Endothelial cell (in vitro differentiated cells): ENCODE measurements at regions not wholly inside any gene's neighbourhood (a gene's known extent, or its start where the extent isn't known, plus 50 kb on each side); places are given as distances from the start of the nearest gene placed in this dataset.

Experiments
- DNase-seq: peaks from one replicate; pipeline ENCODE4 v3.0.0; 2021; ENCODE audit warnings: low spot score
- H3K27ac Mint-ChIP-seq: one replicate; pipeline ENCODE4 v1.8.0; 2021; ENCODE audit warnings: mixed read lengths, inconsistent platforms; ENCODE audit not compliant: unreplicated experiment
- H3K27me3 Mint-ChIP-seq: one replicate; pipeline ENCODE4 v1.8.0; 2021; ENCODE audit warnings: mild to moderate bottlenecking, moderate library complexity, mixed read lengths, inconsistent platforms; ENCODE audit not compliant: unreplicated experiment
- H3K36me3 Mint-ChIP-seq: one replicate; pipeline ENCODE4 v1.8.0; 2021; ENCODE audit warnings: mild to moderate bottlenecking, low read depth, mixed read lengths, inconsistent platforms; ENCODE audit not compliant: unreplicated experiment
- H3K4me1 Mint-ChIP-seq: one replicate; pipeline ENCODE4 v1.8.0; 2021; ENCODE audit warnings: mild to moderate bottlenecking, mixed read lengths, inconsistent platforms; ENCODE audit not compliant: unreplicated experiment
- H3K4me3 Mint-ChIP-seq: one replicate; pipeline ENCODE4 v1.8.0; 2021; ENCODE audit warnings: mild to moderate bottlenecking, mixed read lengths, inconsistent platforms; ENCODE audit not compliant: unreplicated experiment
- H3K9me3 Mint-ChIP-seq: one replicate; pipeline ENCODE4 v1.8.0; 2021; ENCODE audit warnings: mixed read lengths, inconsistent platforms; ENCODE audit not compliant: unreplicated experiment
- TF ChIP-seq, protein P1 (sequence below): fragments of 200-600 bp; sonication (generic); IDR thresholded peaks from one replicate; pipeline ENCODE4 v1.5.0; 2021; ENCODE audit warnings: antibody characterized with exemption; ENCODE audit not compliant: unreplicated experiment

DNA sequence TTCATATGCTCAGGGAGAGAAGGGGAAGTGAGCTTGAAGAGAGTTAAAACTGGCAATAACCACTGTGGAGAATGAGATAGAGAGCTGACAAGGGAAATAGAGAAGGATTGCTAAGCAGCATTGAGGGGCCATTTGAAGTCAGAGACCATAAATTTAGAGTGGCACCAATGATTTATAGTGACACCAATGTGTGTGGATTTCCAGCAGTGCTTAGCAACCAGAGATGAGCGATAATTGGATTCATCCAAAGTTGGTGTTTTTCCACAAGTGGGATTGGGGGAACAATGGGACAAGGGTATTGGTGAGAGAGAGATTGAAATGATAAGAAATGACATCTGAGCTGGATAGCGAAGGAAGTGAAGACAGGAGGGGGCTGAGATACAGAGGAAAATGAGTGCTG, 114.1 kb downstream of the C1orf94 start:
- no peak for DNase-seq
- no peaks in the 10 kb centered on the region for H3K36me3 Mint-ChIP-seq
- H3K27ac Mint-ChIP-seq: no peak overlapping the region
- TF ChIP-seq, protein P1, sequence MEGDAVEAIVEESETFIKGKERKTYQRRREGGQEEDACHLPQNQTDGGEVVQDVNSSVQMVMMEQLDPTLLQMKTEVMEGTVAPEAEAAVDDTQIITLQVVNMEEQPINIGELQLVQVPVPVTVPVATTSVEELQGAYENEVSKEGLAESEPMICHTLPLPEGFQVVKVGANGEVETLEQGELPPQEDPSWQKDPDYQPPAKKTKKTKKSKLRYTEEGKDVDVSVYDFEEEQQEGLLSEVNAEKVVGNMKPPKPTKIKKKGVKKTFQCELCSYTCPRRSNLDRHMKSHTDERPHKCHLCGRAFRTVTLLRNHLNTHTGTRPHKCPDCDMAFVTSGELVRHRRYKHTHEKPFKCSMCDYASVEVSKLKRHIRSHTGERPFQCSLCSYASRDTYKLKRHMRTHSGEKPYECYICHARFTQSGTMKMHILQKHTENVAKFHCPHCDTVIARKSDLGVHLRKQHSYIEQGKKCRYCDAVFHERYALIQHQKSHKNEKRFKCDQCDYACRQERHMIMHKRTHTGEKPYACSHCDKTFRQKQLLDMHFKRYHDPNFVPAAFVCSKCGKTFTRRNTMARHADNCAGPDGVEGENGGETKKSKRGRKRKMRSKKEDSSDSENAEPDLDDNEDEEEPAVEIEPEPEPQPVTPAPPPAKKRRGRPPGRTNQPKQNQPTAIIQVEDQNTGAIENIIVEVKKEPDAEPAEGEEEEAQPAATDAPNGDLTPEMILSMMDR: no peak
- H3K9me3 Mint-ChIP-seq: no peaks in the 10 kb centered on the region
- no peak overlapping the region for H3K4me3 Mint-ChIP-seq
- H3K4me1 Mint-ChIP-seq: no peaks in the 10 kb centered on the region
- H3K27me3 Mint-ChIP-seq: no peaks in the 10 kb centered on the region

GRCh38 chr1:34292472-34292871, 115.8 kb downstream of the C1orf94 start:
- Mint-ChIP-seq H3K36me3 (no peaks in the 10 kb centered on the region), H3K9me3 (no peaks in the 10 kb centered on the region), H3K4me3 (no peak overlapping the region), H3K27me3 (no peaks in the 10 kb centered on the region), H3K27ac (no peak overlapping the region), H3K4me1 (no peaks in the 10 kb centered on the region)
- no peak for DNase-seq
- TF ChIP-seq, protein P1: no peak

- Mint-ChIP-seq H3K4me1 (no peaks in the 10 kb centered on the region), H3K9me3 (no peaks in the 10 kb centered on the region), H3K4me3 (no peak overlapping the region), H3K36me3 (no peaks in the 10 kb centered on the region), H3K27ac (no peak overlapping the region), H3K27me3 (no peaks in the 10 kb centered on the region)
- no peak for DNase-seq
- TF ChIP-seq, protein P1: no peak
Measured at GRCh38 chr1:34296059-34296458, 119.4 kb downstream of the C1orf94 start.

DNA sequence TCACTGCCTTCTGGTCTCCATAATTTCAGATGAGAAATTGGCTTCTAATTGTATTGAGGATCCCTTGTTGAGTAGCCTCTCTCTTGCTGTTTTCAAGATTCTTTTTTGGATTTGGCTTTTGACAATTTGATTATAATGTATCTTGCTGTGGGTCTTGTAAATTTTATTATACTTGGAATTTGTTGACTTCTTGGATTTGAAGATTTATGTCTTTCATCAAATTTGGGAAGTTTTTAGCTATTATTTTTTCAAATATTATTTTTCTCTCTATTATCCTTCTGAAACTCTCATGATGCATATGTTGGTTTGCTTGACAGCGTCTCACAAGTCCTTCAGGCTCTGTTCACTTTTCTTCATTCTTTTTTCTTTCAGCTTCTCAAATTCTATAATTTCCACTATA, 126.1 kb downstream of the C1orf94 start:
- TF ChIP-seq, protein P1: no peak
- no peaks in the 10 kb centered on the region for H3K9me3 Mint-ChIP-seq
- H3K27ac Mint-ChIP-seq: no peak overlapping the region
- no peaks in the 10 kb centered on the region for H3K4me1 Mint-ChIP-seq
- H3K4me3 Mint-ChIP-seq: no peak overlapping the region
- no peak for DNase-seq
- no peaks in the 10 kb centered on the region for H3K27me3 Mint-ChIP-seq
- H3K36me3 Mint-ChIP-seq: no peaks in the 10 kb centered on the region

DNA sequence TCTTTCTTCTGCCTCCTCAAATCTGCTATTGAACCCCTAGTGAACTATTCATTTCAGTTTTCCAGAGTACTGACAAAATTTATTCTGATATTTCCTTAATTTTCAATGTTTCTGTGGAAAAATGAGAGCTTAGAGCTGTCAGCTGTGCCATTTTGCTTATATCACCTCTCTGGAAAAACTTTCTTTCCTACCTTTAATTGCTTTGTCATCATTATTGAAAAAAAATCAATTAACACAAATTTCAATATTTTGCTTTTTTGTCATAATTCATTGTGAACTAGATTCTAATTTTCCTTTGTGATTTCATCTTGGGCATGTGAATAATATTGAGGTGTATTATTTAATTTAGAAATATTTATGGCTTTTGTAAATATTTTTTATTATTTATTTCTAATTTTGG, 126.5 kb downstream of the C1orf94 start:
- no peaks in the 10 kb centered on the region for H3K27me3 Mint-ChIP-seq
- TF ChIP-seq, protein P1: no peak
- no peak overlapping the region for H3K27ac Mint-ChIP-seq
- DNase-seq: no peak
- no peaks in the 10 kb centered on the region for H3K36me3 Mint-ChIP-seq
- H3K4me3 Mint-ChIP-seq: no peak overlapping the region
- no peaks in the 10 kb centered on the region for H3K9me3 Mint-ChIP-seq
- no peaks in the 10 kb centered on the region for H3K4me1 Mint-ChIP-seq
